Peyer's patch (tissue), 4 donors: ENCODE measurements at regions not wholly inside any gene's neighbourhood (a gene's known extent, or its start where the extent isn't known, plus 50 kb on each side); places are given as distances from the start of the nearest gene placed in this dataset.

ENCODE experiments used
- CTCF ChIP-seq, 6 experiments: fragments of 450-650 bp in 4 of 6; fragments of 200-600 bp in 2 of 6; sonication (generic) in 1 of 6; IDR thresholded peaks; one replicate each; pipeline ENCODE4 v1.5.1; 2017 to 2019; ENCODE audit warnings: antibody characterized with exemption in 6 of 6, mild to moderate bottlenecking in 3 of 6, moderate library complexity in 1 of 6
- POLR2A ChIP-seq, 2 donors: fragments of 450-650 bp; IDR thresholded peaks; one replicate each; pipeline ENCODE4 v1.5.1; 2017; ENCODE audit warnings: antibody characterized with exemption in 2 of 2, mild to moderate bottlenecking in 2 of 2, moderate library complexity in 2 of 2

DNA sequence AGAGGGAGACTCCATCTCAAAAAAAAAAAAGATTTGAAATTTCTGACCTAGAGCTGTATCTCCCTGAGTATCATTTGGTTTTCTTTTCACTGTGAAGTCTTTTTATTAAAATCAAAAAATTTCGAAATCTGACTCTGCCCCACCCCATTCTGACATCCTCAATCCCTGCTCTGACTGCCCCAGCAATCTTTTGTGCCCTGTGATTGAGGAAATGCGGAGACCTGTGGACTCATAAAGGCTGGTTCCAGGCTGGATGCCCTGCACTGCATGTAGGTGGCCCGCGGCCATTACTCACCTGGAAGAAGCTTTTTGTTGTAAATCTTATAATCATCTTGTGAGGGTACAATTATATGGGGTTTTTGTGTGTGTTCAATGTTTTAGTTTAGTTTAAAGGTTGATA, 147.3 kb upstream of the SEMA6D start:
- TF ChIP-seq CTCF (IDR thresholded peaks at IDR 0.05) = no peak
- no peak for TF ChIP-seq POLR2A (IDR thresholded peaks at IDR 0.05)
